ENCODE measurements at regions not wholly inside any gene's neighbourhood (a gene's known extent, or its start where the extent isn't known, plus 50 kb on each side); places are given as distances from the start of the nearest gene placed in this dataset.

- no peaks in the 10 kb centered on the region for H3K4me1 ChIP-seq (ENCODE audit: control insufficient read depth in 2 of 2, insufficient read depth in 2 of 2, low read length in 2 of 2)
- no peak for DNase-seq (ENCODE audit: low read depth in 6 of 9, low spot score in 9 of 9)
- H3K4me3 ChIP-seq (ENCODE audit: low read length in 2 of 2), result no peak overlapping the region
- no peaks in the 10 kb centered on the region for H3K36me3 ChIP-seq (ENCODE audit: control insufficient read depth in 2 of 2, insufficient read depth in 2 of 2, low read length in 1 of 2)
- WGBS, result 92% methylated on average over 4 of the region's 4 CpGs
- H3K9me3 ChIP-seq (ENCODE audit: control insufficient read depth in 2 of 2, insufficient read depth in 1 of 2, low read length in 1 of 2), result no peaks in the 10 kb centered on the region
- no peak overlapping the region for H3K27ac ChIP-seq (ENCODE audit: low read depth in 1 of 2, low read length in 1 of 2)
- no peaks in the 10 kb centered on the region for H3K27me3 ChIP-seq (ENCODE audit: control insufficient read depth in 2 of 2, insufficient read depth in 1 of 2, low read length in 1 of 2)
These were observed 372.0 kb upstream of the LUZP2 start for GRCh38 chr11:24124876-24125275.

DNA sequence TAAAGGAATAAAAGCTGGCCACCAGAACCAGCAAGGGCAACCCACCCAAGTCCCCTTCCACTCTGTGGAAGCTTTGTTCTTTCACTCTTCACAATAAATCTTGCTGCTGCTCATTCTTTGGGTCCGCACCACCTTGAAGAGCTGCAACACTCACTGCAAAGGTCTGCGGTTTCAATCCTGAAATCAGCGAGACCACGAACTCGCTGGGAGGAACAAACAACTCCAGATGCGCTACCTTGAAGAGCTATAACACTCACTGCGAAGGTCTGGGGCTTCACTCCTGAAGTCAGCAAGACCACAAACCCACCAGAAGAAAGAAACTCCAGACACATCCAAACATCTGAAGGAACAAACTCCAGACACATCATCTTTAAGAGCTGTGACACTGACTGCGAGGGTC lies 365.2 kb upstream of the LUZP2 start:
- no peak for DNase-seq (ENCODE audit: low read depth in 6 of 9, low spot score in 9 of 9)
- Histone ChIP-seq H3K36me3 (ENCODE audit: control insufficient read depth in 2 of 2, insufficient read depth in 2 of 2, low read length in 1 of 2) (no peaks in the 10 kb centered on the region), H3K4me3 (ENCODE audit: low read length in 2 of 2) (no peak overlapping the region), H3K27me3 (ENCODE audit: control insufficient read depth in 2 of 2, insufficient read depth in 1 of 2, low read length in 1 of 2) (no peaks in the 10 kb centered on the region), H3K4me1 (ENCODE audit: control insufficient read depth in 2 of 2, insufficient read depth in 2 of 2, low read length in 2 of 2) (no peaks in the 10 kb centered on the region), H3K9me3 (ENCODE audit: control insufficient read depth in 2 of 2, insufficient read depth in 1 of 2, low read length in 1 of 2) (no peaks in the 10 kb centered on the region), H3K27ac (ENCODE audit: low read depth in 1 of 2, low read length in 1 of 2) (no peak overlapping the region)
- 96% methylated on average over 8 of the region's 8 CpGs for WGBS

DNA sequence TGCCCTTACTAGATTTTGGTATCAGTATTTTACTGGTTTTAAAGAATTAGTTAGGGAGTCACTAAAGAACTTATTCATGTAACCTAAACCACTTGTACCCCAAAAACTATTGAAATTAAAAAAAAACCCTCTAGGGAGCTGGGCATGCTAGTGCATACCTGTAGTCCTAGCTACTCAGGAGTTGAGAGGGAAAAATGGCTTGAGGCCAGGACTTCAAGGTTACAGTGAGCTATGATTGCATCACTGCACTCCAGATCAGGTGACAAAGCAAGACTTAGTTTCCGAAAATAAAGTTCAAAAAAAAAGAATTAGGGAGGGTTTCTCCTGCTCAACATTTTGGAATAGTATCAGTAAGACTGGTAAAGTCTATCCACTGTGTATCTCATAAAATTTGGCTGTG lies 364.4 kb upstream of the LUZP2 start:
- Histone ChIP-seq H3K4me3 (ENCODE audit: low read length in 2 of 2) (no peak overlapping the region), H3K27ac (ENCODE audit: low read depth in 1 of 2, low read length in 1 of 2) (no peak overlapping the region), H3K9me3 (ENCODE audit: control insufficient read depth in 2 of 2, insufficient read depth in 1 of 2, low read length in 1 of 2) (no peaks in the 10 kb centered on the region), H3K36me3 (ENCODE audit: control insufficient read depth in 2 of 2, insufficient read depth in 2 of 2, low read length in 1 of 2) (no peaks in the 10 kb centered on the region), H3K27me3 (ENCODE audit: control insufficient read depth in 2 of 2, insufficient read depth in 1 of 2, low read length in 1 of 2) (no peaks in the 10 kb centered on the region), H3K4me1 (ENCODE audit: control insufficient read depth in 2 of 2, insufficient read depth in 2 of 2, low read length in 2 of 2) (no peaks in the 10 kb centered on the region)
- WGBS, result 87% methylated on average over 1 of the region's 1 CpG
- DNase-seq (ENCODE audit: low read depth in 6 of 9, low spot score in 9 of 9), result no peak

DNA sequence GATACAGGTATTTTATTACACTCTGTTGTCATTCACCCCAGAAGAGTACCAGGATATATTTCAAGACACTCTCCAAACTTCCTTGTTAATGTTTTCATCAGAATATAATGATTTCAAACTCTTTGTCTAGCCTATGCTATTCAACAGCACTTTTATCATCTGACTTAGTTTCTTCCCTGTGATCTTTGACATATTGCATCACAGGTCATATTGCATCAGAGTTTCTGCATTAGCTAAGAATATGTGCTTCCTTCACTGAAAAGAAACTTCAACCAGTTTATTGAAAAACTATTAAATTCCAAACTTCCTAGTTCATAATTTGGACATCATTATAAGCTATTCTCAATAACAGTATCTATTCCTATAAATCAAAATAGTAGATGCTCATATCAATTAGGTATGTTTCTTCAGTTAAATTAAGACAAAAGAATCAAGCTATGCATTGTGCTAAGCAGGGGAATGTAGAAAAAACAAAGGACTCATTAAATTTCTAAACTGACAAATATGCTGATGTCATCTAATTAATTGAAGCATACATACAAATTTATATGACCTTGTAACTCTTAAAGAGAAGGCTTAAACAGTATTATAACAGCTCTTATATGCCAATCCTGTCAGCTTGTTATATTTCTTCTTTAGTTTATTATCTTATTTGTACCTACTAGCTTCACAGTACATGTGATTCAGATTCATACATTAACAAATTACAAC lies 361.8 kb upstream of the LUZP2 start:
- H3K4me3 ChIP-seq (ENCODE audit: low read length in 2 of 2), result no peak overlapping the region
- DNase-seq (ENCODE audit: low read depth in 6 of 9, low spot score in 9 of 9), result no peak
- H3K9me3 ChIP-seq (ENCODE audit: control insufficient read depth in 2 of 2, insufficient read depth in 1 of 2, low read length in 1 of 2), result no peaks in the 10 kb centered on the region
- no peaks in the 10 kb centered on the region for H3K36me3 ChIP-seq (ENCODE audit: control insufficient read depth in 2 of 2, insufficient read depth in 2 of 2, low read length in 1 of 2)
- H3K4me1 ChIP-seq (ENCODE audit: control insufficient read depth in 2 of 2, insufficient read depth in 2 of 2, low read length in 2 of 2), result no peaks in the 10 kb centered on the region
- H3K27me3 ChIP-seq (ENCODE audit: control insufficient read depth in 2 of 2, insufficient read depth in 1 of 2, low read length in 1 of 2), result no peaks in the 10 kb centered on the region
- H3K27ac ChIP-seq (ENCODE audit: low read depth in 1 of 2, low read length in 1 of 2), result no peak overlapping the region

GRCh38 chr11:24142062-24142461 lies 354.8 kb upstream of the LUZP2 start:
- no peak for DNase-seq (ENCODE audit: low read depth in 6 of 9, low spot score in 9 of 9)
- H3K9me3 ChIP-seq (ENCODE audit: control insufficient read depth in 2 of 2, insufficient read depth in 1 of 2, low read length in 1 of 2), result no peaks in the 10 kb centered on the region
- no peaks in the 10 kb centered on the region for H3K4me1 ChIP-seq (ENCODE audit: control insufficient read depth in 2 of 2, insufficient read depth in 2 of 2, low read length in 2 of 2)
- H3K27me3 ChIP-seq (ENCODE audit: control insufficient read depth in 2 of 2, insufficient read depth in 1 of 2, low read length in 1 of 2), result no peaks in the 10 kb centered on the region
- no peaks in the 10 kb centered on the region for H3K36me3 ChIP-seq (ENCODE audit: control insufficient read depth in 2 of 2, insufficient read depth in 2 of 2, low read length in 1 of 2)
- no peak overlapping the region for H3K4me3 ChIP-seq (ENCODE audit: low read length in 2 of 2)
- no peak overlapping the region for H3K27ac ChIP-seq (ENCODE audit: low read depth in 1 of 2, low read length in 1 of 2)
- WGBS, result 94% methylated on average over 4 of the region's 4 CpGs

GRCh38 chr11:24145411-24145810 lies 351.4 kb upstream of the LUZP2 start:
- DNase-seq (ENCODE audit: low read depth in 6 of 9, low spot score in 9 of 9), result no peak
- Histone ChIP-seq H3K27me3 (ENCODE audit: control insufficient read depth in 2 of 2, insufficient read depth in 1 of 2, low read length in 1 of 2) (no peaks in the 10 kb centered on the region), H3K9me3 (ENCODE audit: control insufficient read depth in 2 of 2, insufficient read depth in 1 of 2, low read length in 1 of 2) (no peaks in the 10 kb centered on the region), H3K36me3 (ENCODE audit: control insufficient read depth in 2 of 2, insufficient read depth in 2 of 2, low read length in 1 of 2) (no peaks in the 10 kb centered on the region), H3K27ac (ENCODE audit: low read depth in 1 of 2, low read length in 1 of 2) (no peak overlapping the region), H3K4me1 (ENCODE audit: control insufficient read depth in 2 of 2, insufficient read depth in 2 of 2, low read length in 2 of 2) (no peaks in the 10 kb centered on the region), H3K4me3 (ENCODE audit: low read length in 2 of 2) (no peak overlapping the region)
- 77% methylated on average over 5 of the region's 5 CpGs for WGBS

GRCh38 chr11:24153337-24153736 lies 343.5 kb upstream of the LUZP2 start:
- H3K36me3 ChIP-seq (ENCODE audit: control insufficient read depth in 2 of 2, insufficient read depth in 2 of 2, low read length in 1 of 2), result no peaks in the 10 kb centered on the region
- WGBS, result 97% methylated on average over 1 of the region's 1 CpG

GRCh38 chr11:24155792-24156191 lies 341.1 kb upstream of the LUZP2 start:
- Histone ChIP-seq H3K4me1 (ENCODE audit: control insufficient read depth in 2 of 2, insufficient read depth in 2 of 2, low read length in 2 of 2) (no peaks in the 10 kb centered on the region), H3K9me3 (ENCODE audit: control insufficient read depth in 2 of 2, insufficient read depth in 1 of 2, low read length in 1 of 2) (peaks cover 0 to 6% of the 10 kb centered on the region in 2 donors), H3K36me3 (ENCODE audit: control insufficient read depth in 2 of 2, insufficient read depth in 2 of 2, low read length in 1 of 2) (no peaks in the 10 kb centered on the region), H3K4me3 (ENCODE audit: low read length in 2 of 2) (no peak overlapping the region), H3K27me3 (ENCODE audit: control insufficient read depth in 2 of 2, insufficient read depth in 1 of 2, low read length in 1 of 2) (no peaks in the 10 kb centered on the region), H3K27ac (ENCODE audit: low read depth in 1 of 2, low read length in 1 of 2) (no peak overlapping the region)
- 97% methylated on average over 7 of the region's 7 CpGs for WGBS
- no peak for DNase-seq (ENCODE audit: low read depth in 6 of 9, low spot score in 9 of 9)

More at GRCh38 chr11:24153337-24153736, 343.5 kb upstream of the LUZP2 start:
- Histone ChIP-seq H3K27me3 (ENCODE audit: control insufficient read depth in 2 of 2, insufficient read depth in 1 of 2, low read length in 1 of 2) (no peaks in the 10 kb centered on the region), H3K9me3 (ENCODE audit: control insufficient read depth in 2 of 2, insufficient read depth in 1 of 2, low read length in 1 of 2) (peaks cover 0 to 6% of the 10 kb centered on the region in 2 donors), H3K4me1 (ENCODE audit: control insufficient read depth in 2 of 2, insufficient read depth in 2 of 2, low read length in 2 of 2) (no peaks in the 10 kb centered on the region), H3K27ac (ENCODE audit: low read depth in 1 of 2, low read length in 1 of 2) (no peak overlapping the region), H3K4me3 (ENCODE audit: low read length in 2 of 2) (no peak overlapping the region)
- DNase-seq (ENCODE audit: low read depth in 6 of 9, low spot score in 9 of 9), result no peak

GRCh38 chr11:24157316-24157715 lies 339.5 kb upstream of the LUZP2 start:
- Histone ChIP-seq H3K27me3 (ENCODE audit: control insufficient read depth in 2 of 2, insufficient read depth in 1 of 2, low read length in 1 of 2) (no peaks in the 10 kb centered on the region), H3K4me3 (ENCODE audit: low read length in 2 of 2) (no peak overlapping the region), H3K4me1 (ENCODE audit: control insufficient read depth in 2 of 2, insufficient read depth in 2 of 2, low read length in 2 of 2) (no peaks in the 10 kb centered on the region), H3K27ac (ENCODE audit: low read depth in 1 of 2, low read length in 1 of 2) (no peak overlapping the region), H3K9me3 (ENCODE audit: control insufficient read depth in 2 of 2, insufficient read depth in 1 of 2, low read length in 1 of 2) (peaks cover 0 to 6% of the 10 kb centered on the region in 2 donors), H3K36me3 (ENCODE audit: control insufficient read depth in 2 of 2, insufficient read depth in 2 of 2, low read length in 1 of 2) (no peaks in the 10 kb centered on the region)
- 67% methylated on average over 2 of the region's 2 CpGs for WGBS
- DNase-seq (ENCODE audit: low read depth in 6 of 9, low spot score in 9 of 9), result no peak

Data from thymus (tissue), 11 donors.